H9 (cell line): ENCODE measurements at regions not wholly inside any gene's neighbourhood (a gene's known extent, or its start where the extent isn't known, plus 50 kb on each side); places are given as distances from the start of the nearest gene placed in this dataset.

ENCODE experiments used
- DNase-seq: peaks from one replicate; pipeline ENCODE4 v3.0.0-alpha.2; 2017
- H2AFZ ChIP-seq: one replicate; pipeline ENCODE4 v1.6.1; 2013; ENCODE audit warnings: mild to moderate bottlenecking, low read length, control low read depth, moderate library complexity
- H2AK5ac ChIP-seq: 2 replicates; pipeline ENCODE4 v1.6.1; 2013; ENCODE audit warnings: low read length, control low read depth, mixed read lengths; ENCODE audit not compliant: insufficient read length
- H2BK120ac ChIP-seq: one replicate; pipeline ENCODE4 v1.6.1; 2013; ENCODE audit warnings: low read depth, mild to moderate bottlenecking, low read length, control low read depth, inconsistent platforms; ENCODE audit not compliant: poor library complexity, severe bottlenecking
- H2BK12ac ChIP-seq: 2 replicates; pipeline ENCODE4 v1.6.1; 2013; ENCODE audit warnings: low read length, control low read depth, mixed read lengths, low read depth; ENCODE audit not compliant: insufficient read length
- H2BK15ac ChIP-seq: 2 replicates; pipeline ENCODE4 v1.6.1; 2013; ENCODE audit warnings: low read depth, low read length, control low read depth
- H2BK20ac ChIP-seq: one replicate; pipeline ENCODE4 v1.6.1; 2013; ENCODE audit warnings: low read depth, mild to moderate bottlenecking, low read length, control low read depth, inconsistent platforms; ENCODE audit not compliant: poor library complexity, severe bottlenecking
- H2BK5ac ChIP-seq: 2 replicates; pipeline ENCODE4 v1.6.1; 2013; ENCODE audit warnings: low read length, control low read depth, mixed read lengths; ENCODE audit not compliant: insufficient read length
- H3K14ac ChIP-seq: 2 replicates; pipeline ENCODE4 v1.6.1; 2013; ENCODE audit warnings: low read length, control low read depth; ENCODE audit not compliant: insufficient read depth
- H3K18ac ChIP-seq: 2 replicates; pipeline ENCODE4 v1.6.1; 2013; ENCODE audit warnings: low read depth, mild to moderate bottlenecking, mixed read lengths, low read length, control low read depth; ENCODE audit not compliant: insufficient read length
- H3K23ac ChIP-seq: 2 replicates; pipeline ENCODE4 v1.6.1; 2013; ENCODE audit warnings: low read length, control low read depth, mixed read lengths, low read depth; ENCODE audit not compliant: insufficient read length
- H3K23me2 ChIP-seq: 2 replicates; pipeline ENCODE4 v1.6.1; 2013; ENCODE audit warnings: low read depth, mild to moderate bottlenecking, mixed read lengths, low read length, control low read depth; ENCODE audit not compliant: insufficient read length, poor library complexity, severe bottlenecking
- H3K27ac ChIP-seq: 2 replicates; pipeline ENCODE4 v1.5.1; 2013; ENCODE audit warnings: low read length, control low read depth, mixed read lengths, low read depth; ENCODE audit not compliant: insufficient read length
- H3K27me3 ChIP-seq: 2 replicates; pipeline ENCODE4 v1.6.1; 2013; ENCODE audit warnings: low read length, control low read depth, inconsistent platforms; ENCODE audit not compliant: insufficient read depth
- H3K4ac ChIP-seq: 2 replicates; pipeline ENCODE4 v1.6.1; 2013; ENCODE audit warnings: low read depth, mild to moderate bottlenecking, control low read depth, inconsistent platforms, low read length, moderate library complexity
- H3K4me1 ChIP-seq: 2 replicates; pipeline ENCODE4 v1.6.1; 2013; ENCODE audit warnings: low read length, control low read depth, inconsistent platforms; ENCODE audit not compliant: insufficient read depth
- H3K4me2 ChIP-seq: 2 replicates; pipeline ENCODE4 v1.6.1; 2013; ENCODE audit warnings: low read length, control low read depth, mixed read lengths; ENCODE audit not compliant: insufficient read length, insufficient read depth
- H3K56ac ChIP-seq: 2 replicates; pipeline ENCODE4 v1.6.1; 2013; ENCODE audit warnings: low read depth, mild to moderate bottlenecking, mixed read lengths, low read length, control low read depth; ENCODE audit not compliant: insufficient read length
- H3K79me1 ChIP-seq: 2 replicates; pipeline ENCODE4 v1.6.1; 2013; ENCODE audit warnings: low read depth, mild to moderate bottlenecking, moderate library complexity, low read length, control low read depth, inconsistent platforms; ENCODE audit not compliant: insufficient read depth, poor library complexity, severe bottlenecking
- H3K79me2 ChIP-seq: 2 replicates; pipeline ENCODE4 v1.6.1; 2013; ENCODE audit warnings: low read length, control low read depth, inconsistent platforms; ENCODE audit not compliant: insufficient read depth
- H3K9ac ChIP-seq: 2 replicates; pipeline ENCODE4 v1.6.1; 2013; ENCODE audit warnings: low read length, control low read depth, mixed read lengths; ENCODE audit not compliant: insufficient read length; ENCODE audit errors: extremely low read depth
- H3K9me3 ChIP-seq: one replicate; pipeline ENCODE4 v1.6.1; 2013; ENCODE audit warnings: low read depth, low read length, inconsistent platforms; ENCODE audit not compliant: control insufficient read depth
- H3T11ph ChIP-seq: one replicate; pipeline ENCODE4 v1.6.1; 2013; ENCODE audit warnings: mild to moderate bottlenecking, low read length, control low read depth, inconsistent platforms
- H4K20me1 ChIP-seq: one replicate; pipeline ENCODE4 v1.6.1; 2013; ENCODE audit not compliant: control insufficient read depth, insufficient read length, insufficient read depth
- H4K5ac ChIP-seq: 2 replicates; pipeline ENCODE4 v1.6.1; 2013; ENCODE audit warnings: low read depth, mild to moderate bottlenecking, mixed read lengths, low read length, control low read depth; ENCODE audit not compliant: insufficient read length
- H4K8ac ChIP-seq: replicated peaks from 2 replicates; pipeline ENCODE4 v1.6.1; 2013; ENCODE audit warnings: low read length, control low read depth, mixed read lengths, low read depth; ENCODE audit not compliant: insufficient read length
- H4K91ac ChIP-seq: 2 replicates; pipeline ENCODE4 v1.6.1; 2013; ENCODE audit warnings: low read depth, mild to moderate bottlenecking, moderate library complexity, mixed read lengths, low read length, control low read depth; ENCODE audit not compliant: insufficient read length
- H3K27ac Mint-ChIP-seq, 3 experiments: 2 replicates in 2 of 3; 3 replicates in 1 of 3; pipeline ENCODE4 v1.8.0; 2020 to 2021; ENCODE audit warnings: mixed read lengths in 3 of 3, mild to moderate bottlenecking in 1 of 3, moderate library complexity in 1 of 3
- H3K27me3 Mint-ChIP-seq: 2 replicates; pipeline ENCODE4 v1.8.0; 2021; ENCODE audit warnings: low read depth, mild to moderate bottlenecking, moderate library complexity, mixed read lengths
- H3K36me3 Mint-ChIP-seq, 3 experiments: 2 replicates in 2 of 3; 3 replicates in 1 of 3; pipeline ENCODE4 v1.8.0; 2020 to 2021; ENCODE audit warnings: low read depth in 3 of 3, mixed read lengths in 3 of 3; ENCODE audit not compliant: insufficient read depth in 1 of 3
- H3K4me1 Mint-ChIP-seq, 2 experiments: 2 replicates each; pipeline ENCODE4 v1.8.0; 2020; ENCODE audit warnings: mixed read lengths in 2 of 2
- H3K4me3 Mint-ChIP-seq, 2 experiments: 2 replicates in 1 of 2; 3 replicates in 1 of 2; pipeline ENCODE4 v1.8.0; 2020 to 2021; ENCODE audit warnings: mild to moderate bottlenecking in 2 of 2, mixed read lengths in 2 of 2, moderate library complexity in 1 of 2
- H3K9me3 Mint-ChIP-seq, 2 experiments: 2 replicates in 1 of 2; 3 replicates in 1 of 2; pipeline ENCODE4 v1.8.0; 2020; ENCODE audit warnings: mild to moderate bottlenecking in 2 of 2, mixed read lengths in 2 of 2, moderate library complexity in 1 of 2
- CTCF ChIP-seq: fragments of 200-600 bp; sonication (generic); conservative IDR thresholded peaks from 3 replicates; pipeline ENCODE4 v1.8.0; 2021; ENCODE audit warnings: antibody characterized with exemption, mild to moderate bottlenecking
- WGBS: extraction: QIAGEN DNeasy Blood & Tissue Kit; methylation state at CpG from one replicate; pipeline ENCODE4 v1.1.7; 2013; ENCODE audit warnings: missing lambda C conversion rate, low lambda C conversion rate, mixed read lengths; ENCODE audit not compliant: insufficient read length; ENCODE audit errors: extremely low coverage; 5-methylcytosine and 5-hydroxymethylcytosine counted together

- Histone ChIP-seq H3K4me1 (no peaks in the 10 kb centered on the region), H3K4me2 (no peak overlapping the region), H4K91ac (no peak overlapping the region), H3K27ac (no peak overlapping the region), H2AK5ac (no peak overlapping the region), H2BK5ac (no peak overlapping the region), H3K9ac (no peak overlapping the region), H2BK12ac (no peak overlapping the region), H2BK15ac (no peak overlapping the region), H2AFZ (no peak overlapping the region), H4K20me1 (no peaks in the 10 kb centered on the region), H3K4ac (no peak overlapping the region), H3K18ac (no peak overlapping the region), H3K79me1 (no peaks in the 10 kb centered on the region), H4K5ac (no peak overlapping the region), H3K79me2 (no peaks in the 10 kb centered on the region), H2BK120ac (no peak overlapping the region), H2BK20ac (no peak overlapping the region), H3K23ac (no peak overlapping the region), H4K8ac (no peak overlapping the region), H3T11ph (no peak overlapping the region), H3K9me3 (no peaks in the 10 kb centered on the region), H3K56ac (no peak overlapping the region), H3K27me3 (no peaks in the 10 kb centered on the region), H3K14ac (no peak overlapping the region), H3K23me2 (no peaks in the 10 kb centered on the region)
- DNase-seq, result no peak
- no CpG with 5 or more reads among the region's 6 CpGs for WGBS
- Mint-ChIP-seq H3K36me3 (peaks cover 0 to 17% (median 3%) of the 10 kb centered on the region in 3 experiments; a peak in 3 of 7 replicates), H3K27ac (no peak overlapping the region), H3K27me3 (no peaks in the 10 kb centered on the region; the same call in 1 of the 2 replicates), H3K4me3 (no peak overlapping the region), H3K9me3 (peaks cover 54 to 59% of the 10 kb centered on the region in 2 experiments), H3K4me1 (no peaks in the 10 kb centered on the region)
- TF ChIP-seq CTCF, result no peak
Observed at GRCh38 chr21:24204641-24205040, 1402.6 kb downstream of the MRPL39 start.
